ENCODE measurements at regions not wholly inside any gene's neighbourhood (a gene's known extent, or its start where the extent isn't known, plus 50 kb on each side); places are given as distances from the start of the nearest gene placed in this dataset.

- no peaks in the 10 kb centered on the region for H3K9me3 ChIP-seq (ENCODE audit: low read length)
- no TSS peak for BruUV-seq (replicated peaks)
- no peaks in the 10 kb centered on the region for H4K20me1 ChIP-seq (ENCODE audit: insufficient read depth, low read length)
- H2AFZ ChIP-seq (ENCODE audit: low read length), result no peak overlapping the region
- ChIA-PET CTCF (ENCODE audit: low intra/inter-chr PET ratio, low total read pairs) (no interaction called here), POLR2A (no interaction called here)
- 10% methylated on average over 7 of the region's 7 CpGs for WGBS (ENCODE audit: low lambda C conversion rate)
- no peak for ATAC-seq
- peaks cover 2 to 32% of the 10 kb centered on the region in 2 experiments; a peak in 4 of 5 replicates for H3K27me3 ChIP-seq (ENCODE audit: control insufficient read depth in 1 of 2, insufficient read depth in 2 of 2, low read length in 2 of 2)
- no peak overlapping the region for H3K9ac ChIP-seq (ENCODE audit: insufficient read depth, low read depth, low read length)
- no peaks in the 10 kb centered on the region for H3K79me2 ChIP-seq (ENCODE audit: insufficient read depth, low read length)
- H3K4me3 ChIP-seq (replicated peaks in 1 of 3; ENCODE audit: insufficient read depth in 1 of 3, low read depth in 2 of 3, low read length in 3 of 3), result no peak overlapping the region
- no peak overlapping the region for H3K27ac ChIP-seq (ENCODE audit: extremely low read length, insufficient read depth, low read length)
- H3K4me1 ChIP-seq (ENCODE audit: insufficient read depth, low read length), result no peaks in the 10 kb centered on the region
- FAIRE-seq, result no peak
- no peaks in the 10 kb centered on the region for H3K36me3 ChIP-seq (replicated peaks in 1 of 2; ENCODE audit: control insufficient read depth in 1 of 2, insufficient read depth in 2 of 2, low read length in 2 of 2)
- DNase-seq (ENCODE audit: low spot score), result no peak
- H3K4me2 ChIP-seq (ENCODE audit: low read depth, low read length), result no peak overlapping the region
- in situ Hi-C loops (cut with HindIII; ENCODE audit: extremely low pct_ligation_motif_present, low pct_unique_long_range_greater_than_20kb) (no loop called here), intact Hi-C loops (cut with micrococcal nuclease; ENCODE audit: unreplicated experiment) (no loop called here)
- TF ChIP-seq RBAK (CRISPR knock-in tag; IDR thresholded peaks at IDR 0.05), result no peak
- no peak for TF ChIP-seq ASH2L (IDR thresholded peaks at IDR 0.05; ENCODE audit: insufficient read length, low read depth, low read length)
- no peak for TF ChIP-seq ZNF687 (CRISPR knock-in tag; IDR thresholded peaks at IDR 0.05)
- TF ChIP-seq CREB1 (IDR thresholded peaks at IDR 0.05), result no peak
- no peak for TF ChIP-seq CREB1 (CRISPR knock-in tag; IDR thresholded peaks at IDR 0.05)
- TF ChIP-seq ZBTB20 (CRISPR knock-in tag; IDR thresholded peaks at IDR 0.05; ENCODE audit: borderline replicate concordance, low read depth), result no peak
- no peak for TF ChIP-seq FOXM1 (CRISPR knock-in tag; IDR thresholded peaks at IDR 0.05)
- TF ChIP-seq, protein P1, sequence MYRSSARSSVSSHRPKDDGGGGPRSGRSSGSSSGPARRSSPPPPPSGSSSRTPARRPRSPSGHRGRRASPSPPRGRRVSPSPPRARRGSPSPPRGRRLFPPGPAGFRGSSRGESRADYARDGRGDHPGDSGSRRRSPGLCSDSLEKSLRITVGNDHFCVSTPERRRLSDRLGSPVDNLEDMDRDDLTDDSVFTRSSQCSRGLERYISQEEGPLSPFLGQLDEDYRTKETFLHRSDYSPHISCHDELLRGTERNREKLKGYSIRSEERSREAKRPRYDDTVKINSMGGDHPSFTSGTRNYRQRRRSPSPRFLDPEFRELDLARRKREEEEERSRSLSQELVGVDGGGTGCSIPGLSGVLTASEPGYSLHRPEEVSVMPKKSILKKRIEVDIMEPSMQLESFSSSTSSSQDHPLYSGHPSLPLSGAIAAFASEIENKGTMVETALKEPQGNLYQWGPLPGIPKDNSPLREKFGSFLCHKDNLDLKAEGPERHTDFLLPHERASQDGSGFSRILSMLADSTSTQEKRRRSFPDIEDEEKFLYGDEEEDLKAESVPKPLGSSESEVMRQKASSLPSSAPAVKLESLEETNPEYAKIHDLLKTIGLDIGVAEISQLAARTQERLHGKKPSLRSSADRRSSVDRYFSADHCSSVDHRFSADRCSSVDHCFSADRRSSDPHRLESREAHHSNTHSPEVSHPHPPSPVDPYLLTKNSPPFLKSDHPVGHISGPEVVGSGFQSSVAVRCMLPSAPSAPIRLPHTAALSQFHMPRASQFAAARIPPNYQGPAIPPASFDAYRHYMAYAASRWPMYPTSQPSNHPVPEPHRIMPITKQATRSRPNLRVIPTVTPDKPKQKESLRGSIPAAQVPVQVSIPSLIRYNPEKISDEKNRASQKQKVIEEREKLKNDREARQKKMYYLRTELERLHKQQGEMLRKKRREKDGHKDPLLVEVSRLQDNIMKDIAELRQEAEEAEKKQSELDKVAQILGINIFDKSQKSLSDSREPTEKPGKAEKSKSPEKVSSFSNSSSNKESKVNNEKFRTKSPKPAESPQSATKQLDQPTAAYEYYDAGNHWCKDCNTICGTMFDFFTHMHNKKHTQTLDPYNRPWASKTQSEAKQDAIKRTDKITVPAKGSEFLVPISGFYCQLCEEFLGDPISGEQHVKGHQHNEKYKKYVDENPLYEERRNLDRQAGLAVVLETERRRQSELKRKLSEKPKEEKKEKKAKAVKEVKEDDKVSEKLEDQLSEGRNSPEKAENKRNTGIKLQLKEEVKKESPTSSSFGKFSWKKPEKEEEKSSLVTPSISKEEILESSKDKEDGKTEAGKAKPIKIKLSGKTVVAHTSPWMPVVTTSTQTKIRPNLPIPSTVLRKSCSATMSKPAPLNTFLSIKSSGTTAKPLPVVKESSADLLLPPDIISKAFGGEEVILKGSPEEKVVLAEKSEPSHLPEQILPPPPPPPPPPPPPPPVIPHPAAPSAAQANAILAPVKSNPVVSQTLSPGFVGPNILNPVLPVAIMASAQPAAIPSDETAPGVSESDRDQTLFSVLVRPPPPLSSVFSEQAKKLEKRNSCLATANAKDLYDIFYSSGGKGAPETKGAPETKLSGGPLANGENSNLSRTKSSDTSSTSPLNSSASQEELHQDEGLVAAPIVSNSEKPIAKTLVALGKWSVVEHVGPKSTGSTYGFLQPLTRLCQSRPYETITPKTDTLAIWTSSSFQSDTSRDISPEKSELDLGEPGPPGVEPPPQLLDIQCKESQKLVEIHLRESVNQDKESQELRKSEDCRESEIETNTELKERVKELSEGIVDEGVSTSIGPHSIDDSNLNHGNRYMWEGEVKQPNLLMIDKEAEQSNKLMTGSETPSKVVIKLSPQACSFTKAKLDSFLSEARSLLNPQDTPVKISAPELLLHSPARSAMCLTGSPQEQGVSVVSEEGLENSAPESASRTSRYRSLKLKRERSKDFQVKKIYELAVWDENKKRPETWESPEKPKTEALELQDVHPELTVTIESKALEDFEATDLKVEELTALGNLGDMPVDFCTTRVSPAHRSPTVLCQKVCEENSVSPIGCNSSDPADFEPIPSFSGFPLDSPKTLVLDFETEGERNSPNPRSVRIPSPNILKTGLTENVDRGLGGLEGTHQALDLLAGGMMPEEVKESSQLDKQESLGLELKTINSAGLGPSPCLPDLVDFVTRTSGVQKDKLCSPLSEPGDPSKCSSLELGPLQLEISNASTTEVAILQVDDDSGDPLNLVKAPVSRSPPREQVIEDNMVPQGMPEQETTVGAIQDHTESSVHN (CRISPR knock-in tag; IDR thresholded peaks at IDR 0.05), result no peak
- no peak for TF ChIP-seq SCMH1 (CRISPR knock-in tag; IDR thresholded peaks at IDR 0.05; ENCODE audit: borderline replicate concordance)
- TF ChIP-seq GATAD2A (CRISPR knock-in tag; IDR thresholded peaks at IDR 0.05), result no peak
- no peak for TF ChIP-seq SYNCRIP (IDR thresholded peaks at IDR 0.05; ENCODE audit: insufficient read depth, low read depth, low read length)
- TF ChIP-seq SRF (IDR thresholded peaks at IDR 0.05; ENCODE audit: low read depth, low read length), result no peak
- no peak for TF ChIP-seq GABPB1 (CRISPR knock-in tag; IDR thresholded peaks at IDR 0.05)
Measured at GRCh38 chr18:59048378-59048777, 91.3 kb upstream of the SEC11C start.

Measured in HepG2 (cell line).